HepG2 (cell line): ENCODE measurements at regions not wholly inside any gene's neighbourhood (a gene's known extent, or its start where the extent isn't known, plus 50 kb on each side); places are given as distances from the start of the nearest gene placed in this dataset.

Experiments
- ATAC-seq: fragments of 200-7000 bp; cut with Tn5 transposase; 3 replicates; pipeline ENCODE4 v1.9.1; 2020; ENCODE audit warnings: mild to moderate bottlenecking, moderate library complexity
- BruUV-seq: library from RNA; stranded (reverse); fragments of 400-500 nt; replicated peaks from 2 replicates; lab custom pipeline; 2021; lab: Mats Ljungman, UMichigan
- CTCF ChIA-PET: fragments of 300-600 bp; formaldehyde crosslinking; extraction: SDS; loops from one replicate; lab custom pipeline; 2021; ENCODE audit warnings: low total read pairs, inconsistent platforms, low intra/inter-chr PET ratio; lab: Yijun Ruan, JAX
- POLR2A ChIA-PET: fragments of 350-600 bp; sonication (Branson Sonifier 250); formaldehyde crosslinking; loops from one replicate; lab custom pipeline; 2020; ENCODE audit warnings: antibody characterized with exemption, inconsistent platforms; lab: Yijun Ruan, JAX
- DNase-seq: peaks from one replicate; pipeline ENCODE4 v3.0.0-alpha.2; 2015; ENCODE audit warnings: low spot score
- FAIRE-seq: peaks from 3 replicates; lab custom pipeline; 2011; peaks lifted over from hg19 to GRCh38; lab: Jason Lieb, UNC
- H2AFZ ChIP-seq: one replicate; pipeline ENCODE4 v1.6.1; 2011; ENCODE audit warnings: low read length, inconsistent platforms
- H3K27ac ChIP-seq: fragments of 300-600 bp; 3 replicates; pipeline ENCODE4 v1.8.0; 2011; ENCODE audit warnings: mixed run types, mild to moderate bottlenecking, mixed read lengths, low read length, inconsistent platforms; ENCODE audit not compliant: insufficient read depth; ENCODE audit errors: extremely low read length
- H3K27me3 ChIP-seq, 2 experiments: fragments of 200-600 bp in 1 of 2; 2 replicates in 1 of 2; 3 replicates in 1 of 2; pipeline versions ENCODE4 v1.6.0 to v1.8.0; 2011; ENCODE audit warnings: low read length in 2 of 2, mild to moderate bottlenecking in 2 of 2, moderate library complexity in 2 of 2, inconsistent platforms in 1 of 2; ENCODE audit not compliant: insufficient read depth in 2 of 2, control insufficient read depth in 1 of 2
- H3K36me3 ChIP-seq, 2 experiments: fragments of 200-600 bp in 1 of 2; replicated peaks in 1 of 2; 2 replicates in 1 of 2; 3 replicates in 1 of 2; pipeline versions ENCODE4 v1.5.1 to v1.8.0; 2011; ENCODE audit warnings: low read length in 2 of 2, inconsistent platforms in 1 of 2; ENCODE audit not compliant: insufficient read depth in 2 of 2, control insufficient read depth in 1 of 2
- H3K4me1 ChIP-seq: 2 replicates; pipeline ENCODE4 v1.5.1; 2012; ENCODE audit warnings: low read length, inconsistent platforms; ENCODE audit not compliant: insufficient read depth
- H3K4me2 ChIP-seq: 2 replicates; pipeline ENCODE4 v1.6.0; 2011; ENCODE audit warnings: low read depth, low read length, inconsistent platforms
- H3K4me3 ChIP-seq, 3 experiments: fragments of 200-600 bp in 1 of 3; sonication (generic), shearing (Covaris generic) in 1 of 3; replicated peaks in 1 of 3; 2 replicates each; pipeline ENCODE4 v1.5.1; 2011 to 2016; ENCODE audit warnings: low read length in 3 of 3, inconsistent platforms in 2 of 3, low read depth in 2 of 3, mild to moderate bottlenecking in 2 of 3, control low read depth in 1 of 3, mixed read lengths in 1 of 3; ENCODE audit not compliant: insufficient read depth in 1 of 3
- H3K79me2 ChIP-seq: one replicate; pipeline ENCODE4 v1.6.1; 2011; ENCODE audit warnings: low read length, inconsistent platforms; ENCODE audit not compliant: insufficient read depth
- H3K9ac ChIP-seq: 2 replicates; pipeline ENCODE4 v1.6.0; 2011; ENCODE audit warnings: mild to moderate bottlenecking, low read depth, low read length, inconsistent platforms; ENCODE audit not compliant: insufficient read depth
- H3K9me3 ChIP-seq: 2 replicates; pipeline ENCODE4 v1.5.1; 2012; ENCODE audit warnings: mild to moderate bottlenecking, low read length
- H4K20me1 ChIP-seq: 2 replicates; pipeline ENCODE4 v1.6.0; 2011; ENCODE audit warnings: inconsistent platforms, mild to moderate bottlenecking, low read length, moderate library complexity; ENCODE audit not compliant: insufficient read depth
- CC2D1A ChIP-seq: sonication (generic); formaldehyde crosslinking; IDR thresholded peaks from 2 replicates; pipeline ENCODE4 v1.8.1; 2023; ENCODE audit warnings: mild to moderate bottlenecking, missing genetic modification reagents
- HNRNPH1 ChIP-seq: fragments of 200-400 bp; formaldehyde crosslinking; optimal IDR thresholded peaks from 2 replicates; pipeline ENCODE3; 2017; ENCODE audit warnings: mild to moderate bottlenecking, low read depth, low read length
- NFRKB ChIP-seq: fragments of 450-650 bp; IDR thresholded peaks from 2 replicates; pipeline ENCODE4 v1.6.1; 2017
- PBX2 ChIP-seq: IDR thresholded peaks from 2 replicates; pipeline ENCODE4 v1.6.1; 2016; ENCODE audit warnings: control low read depth
- PRMT3 ChIP-seq: sonication (generic); formaldehyde crosslinking; IDR thresholded peaks from 2 replicates; pipeline ENCODE4 v1.8.1; 2022; ENCODE audit warnings: low read depth, mild to moderate bottlenecking, moderate library complexity, missing genetic modification reagents, borderline replicate concordance
- TCF7 ChIP-seq: sonication (generic); IDR thresholded peaks from 2 replicates; pipeline ENCODE4 v1.6.1; 2016; ENCODE audit warnings: antibody characterized with exemption, low read depth
- ZFP36L2 ChIP-seq: sonication (generic); formaldehyde crosslinking; IDR thresholded peaks from 2 replicates; pipeline ENCODE4 v1.4.0; 2020; ENCODE audit warnings: missing genetic modification reagents
- ZNF616 ChIP-seq: sonication (generic); formaldehyde crosslinking; IDR thresholded peaks from 2 replicates; pipeline ENCODE4 v1.5.0; 2020; ENCODE audit warnings: low read depth, mild to moderate bottlenecking, missing genetic modification reagents
- ZSCAN29 ChIP-seq: sonication (generic); formaldehyde crosslinking; conservative IDR thresholded peaks from 2 replicates; pipeline ENCODE4 v1.4.0; 2020; ENCODE audit warnings: mild to moderate bottlenecking, missing genetic modification reagents
- WGBS: methylation state at CpG from one replicate; pipeline ENCODE4 v1.1.6; 2017; ENCODE audit warnings: low lambda C conversion rate; 5-methylcytosine and 5-hydroxymethylcytosine counted together
- in situ Hi-C: cut with HindIII; loops from 2 replicates; pipeline ENCODE4 v1.10.0; 2017; ENCODE audit warnings: low pct_unique_long_range_greater_than_20kb; ENCODE audit not compliant: extremely low pct_ligation_motif_present
- intact Hi-C: fragments of 100-400 bp; cut with micrococcal nuclease; formaldehyde crosslinking; loops from one replicate; pipeline ENCODE4 v1.10.0; 2022; ENCODE audit not compliant: unreplicated experiment

GRCh38 chr15:69857686-69858391, 239.9 kb downstream of the TLE3 start:
- ChIA-PET CTCF (no interaction called here), POLR2A (no interaction called here)
- no peak overlapping the region for H2AFZ ChIP-seq
- no peaks in the 10 kb centered on the region for H3K4me1 ChIP-seq
- 27% methylated on average over 9 of the region's 10 CpGs for WGBS
- peaks cover 6 to 35% of the 10 kb centered on the region in 2 experiments; a peak in 4 of 5 replicates for H3K27me3 ChIP-seq
- H3K4me2 ChIP-seq = no peak overlapping the region
- in situ Hi-C loops (no loop called here), intact Hi-C loops (no loop called here)
- no peaks in the 10 kb centered on the region for H3K79me2 ChIP-seq
- H3K27ac ChIP-seq = no peak overlapping the region
- TF ChIP-seq ZFP36L2 (CRISPR knock-in tag) (no peak), NFRKB (no peak)
- ATAC-seq = no peak; the same call in 2 of the 3 replicates
- no TSS peak for BruUV-seq
- no peak for FAIRE-seq
- no peak overlapping the region for H3K4me3 ChIP-seq
- DNase-seq = no peak
- H4K20me1 ChIP-seq = no peaks in the 10 kb centered on the region
- no peaks in the 10 kb centered on the region for H3K36me3 ChIP-seq
- H3K9me3 ChIP-seq = no peaks in the 10 kb centered on the region
- H3K9ac ChIP-seq = no peak overlapping the region

- ATAC-seq (no peak), FAIRE-seq (no peak), DNase-seq (no peak)
- Histone ChIP-seq H3K79me2 (no peaks in the 10 kb centered on the region), H3K27me3 (peaks cover 4 to 35% of the 10 kb centered on the region in 2 experiments; a peak in 4 of 5 replicates), H4K20me1 (no peaks in the 10 kb centered on the region), H2AFZ (no peak overlapping the region), H3K9ac (no peak overlapping the region), H3K4me3 (no peak overlapping the region), H3K4me2 (no peak overlapping the region), H3K9me3 (no peaks in the 10 kb centered on the region), H3K4me1 (no peaks in the 10 kb centered on the region), H3K36me3 (no peaks in the 10 kb centered on the region), H3K27ac (no peak overlapping the region)
- intact Hi-C loops (no loop called here), in situ Hi-C loops (no loop called here)
- BruUV-seq = no TSS peak
- 0% methylated on average over 3 of the region's 5 CpGs for WGBS
- ChIA-PET POLR2A (no interaction called here), CTCF (no interaction called here)
- TF ChIP-seq PBX2 (CRISPR knock-in tag) (no peak), ZSCAN29 (CRISPR knock-in tag) (no peak), TCF7 (no peak), HNRNPH1 (no peak), ZNF616 (CRISPR knock-in tag) (no peak), PRMT3 (CRISPR knock-in tag) (no peak), CC2D1A (no peak)
Observed at GRCh38 chr15:69858456-69858855, 239.3 kb downstream of the TLE3 start.
